Erythroblast (primary cell): ENCODE measurements at regions not wholly inside any gene's neighbourhood (a gene's known extent, or its start where the extent isn't known, plus 50 kb on each side); places are given as distances from the start of the nearest gene placed in this dataset.

Experiments used
- DNase-seq, 2 experiments: peaks; one replicate each; lab custom pipeline; 2025; lab: John Stamatoyannopoulos, UW
- GATA1 ChIP-seq: IDR thresholded peaks from 2 replicates; pipeline ENCODE4 v1.6.1; 2011; ENCODE audit warnings: low read depth, mild to moderate bottlenecking, control low read depth, low read length, moderate library complexity
- POLR2A ChIP-seq: IDR thresholded peaks from 2 replicates; pipeline ENCODE4 v1.6.1; 2011; ENCODE audit warnings: mild to moderate bottlenecking, low read length

GRCh38 chr22:47391169-47392053, 629.0 kb downstream of the TBC1D22A start:
- TF ChIP-seq GATA1 (no peak), POLR2A (no peak)

GRCh38 chr22:47390026-47390970, 627.8 kb downstream of the TBC1D22A start:
- no peak for DNase-seq
- no peak for TF ChIP-seq POLR2A
- TF ChIP-seq GATA1: no peak

More at GRCh38 chr22:47391169-47392053, 629.0 kb downstream of the TBC1D22A start:
- DNase-seq: no peak

GRCh38 chr22:47389201-47389600, 626.8 kb downstream of the TBC1D22A start:
- DNase-seq: no peak
- TF ChIP-seq POLR2A (no peak), GATA1 (no peak)

GRCh38 chr22:47388778-47389177, 626.3 kb downstream of the TBC1D22A start:
- DNase-seq: no peak

GRCh38 chr22:47388331-47388730, 625.9 kb downstream of the TBC1D22A start:
- no peak for DNase-seq
- TF ChIP-seq GATA1: no peak
- no peak for TF ChIP-seq POLR2A

More at GRCh38 chr22:47388778-47389177, 626.3 kb downstream of the TBC1D22A start:
- TF ChIP-seq GATA1 (no peak), POLR2A (no peak)

GRCh38 chr22:47386812-47387510, 624.5 kb downstream of the TBC1D22A start:
- no peak for DNase-seq
- TF ChIP-seq GATA1 (no peak), POLR2A (no peak)

- TF ChIP-seq POLR2A (no peak), GATA1 (no peak)
These were observed 622.5 kb downstream of the TBC1D22A start for GRCh38 chr22:47384977-47385376.

GRCh38 chr22:47382164-47382890, 619.9 kb downstream of the TBC1D22A start:
- no peak for DNase-seq

More at GRCh38 chr22:47384977-47385376, 622.5 kb downstream of the TBC1D22A start:
- no peak for DNase-seq

GRCh38 chr22:47381240-47381639, 618.8 kb downstream of the TBC1D22A start:
- DNase-seq: no peak
- no peak for TF ChIP-seq GATA1
- TF ChIP-seq POLR2A: no peak

More at GRCh38 chr22:47382164-47382890, 619.9 kb downstream of the TBC1D22A start:
- TF ChIP-seq GATA1 (no peak), POLR2A (no peak)

- TF ChIP-seq POLR2A: no peak
- no peak for TF ChIP-seq GATA1
- DNase-seq: no peak
These were observed 618.2 kb downstream of the TBC1D22A start for GRCh38 chr22:47380692-47381091.

GRCh38 chr22:47379037-47379436, 616.6 kb downstream of the TBC1D22A start:
- TF ChIP-seq POLR2A: no peak
- TF ChIP-seq GATA1: no peak
- DNase-seq: no peak

GRCh38 chr22:47377926-47378560, 615.6 kb downstream of the TBC1D22A start:
- no peak for DNase-seq
- TF ChIP-seq GATA1 (no peak), POLR2A (no peak)
